GM18520 (cell line): ENCODE measurements at regions not wholly inside any gene's neighbourhood (a gene's known extent, or its start where the extent isn't known, plus 50 kb on each side); places are given as distances from the start of the nearest gene placed in this dataset.

Experiments used
- ATAC-seq: cut with Tn5 transposase; IDR thresholded peaks from one replicate; pipeline ENCODE4 v1.9.1; 2021; ENCODE audit not compliant: unreplicated experiment

DNA sequence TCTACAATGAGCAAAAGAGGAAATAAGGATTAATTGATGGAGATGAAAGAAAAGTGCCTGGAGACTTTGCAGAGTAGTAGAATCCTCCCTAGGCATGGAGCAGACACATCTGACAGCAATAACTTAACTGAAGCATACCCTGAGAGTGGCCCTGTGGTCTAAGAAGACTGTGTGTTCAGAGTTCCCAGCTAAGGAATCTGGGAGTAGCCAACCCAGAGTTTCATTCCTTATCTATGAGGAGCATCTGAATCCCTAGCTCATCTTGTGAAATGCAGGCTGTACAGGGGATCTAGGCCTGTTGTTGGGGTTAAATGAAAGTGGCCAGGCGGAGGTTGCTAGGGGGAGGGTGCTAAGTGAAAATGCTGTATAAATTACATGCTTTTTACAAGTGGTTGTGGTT, 233.1 kb upstream of the FBXL7 start:
- no peak for ATAC-seq

DNA sequence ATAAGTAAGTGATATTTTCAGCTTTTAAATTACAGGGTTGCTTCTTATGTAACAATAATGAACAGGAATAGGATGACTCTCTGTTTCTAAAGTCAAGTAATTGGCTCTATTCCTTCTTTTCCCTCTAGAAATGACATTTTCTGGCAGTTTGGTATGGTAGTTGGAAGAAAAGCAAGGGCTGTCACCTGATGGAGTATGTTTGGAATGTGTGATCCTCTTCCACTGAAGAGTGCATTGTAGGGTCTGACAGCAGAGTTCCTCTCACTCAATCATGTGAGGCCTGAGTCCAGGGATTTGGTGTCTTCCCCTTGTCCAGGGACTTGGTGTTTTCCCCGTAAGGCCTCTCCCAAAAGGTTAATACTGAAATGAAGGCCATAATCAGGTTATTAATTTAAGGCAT, 233.8 kb upstream of the FBXL7 start:
- no peak for ATAC-seq

DNA sequence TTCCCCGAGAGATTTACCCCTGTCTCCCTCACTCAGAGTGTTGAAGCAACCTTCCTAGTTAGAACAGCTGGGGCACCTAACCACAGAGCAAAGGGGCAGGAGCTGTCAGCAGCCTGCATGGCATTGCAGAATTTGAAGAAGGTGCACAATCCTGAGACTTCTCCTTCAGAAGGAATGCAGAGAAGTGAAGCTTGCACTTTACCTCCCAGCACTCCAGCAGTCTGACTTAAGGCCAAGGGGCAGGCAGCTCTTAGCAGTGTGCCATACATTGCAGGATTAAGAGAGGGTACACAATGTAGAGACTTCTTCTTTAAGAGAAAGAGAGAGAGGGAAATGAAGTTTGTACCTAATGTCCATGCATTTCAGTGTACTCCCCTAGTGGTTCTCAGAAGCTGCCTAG, 236.0 kb upstream of the FBXL7 start:
- no peak for ATAC-seq

GRCh38 chr5:15263406-15263805, 236.6 kb upstream of the FBXL7 start:
- ATAC-seq = no peak

- ATAC-seq = no peak
Observed at GRCh38 chr5:15261269-15261995, 238.5 kb upstream of the FBXL7 start.

DNA sequence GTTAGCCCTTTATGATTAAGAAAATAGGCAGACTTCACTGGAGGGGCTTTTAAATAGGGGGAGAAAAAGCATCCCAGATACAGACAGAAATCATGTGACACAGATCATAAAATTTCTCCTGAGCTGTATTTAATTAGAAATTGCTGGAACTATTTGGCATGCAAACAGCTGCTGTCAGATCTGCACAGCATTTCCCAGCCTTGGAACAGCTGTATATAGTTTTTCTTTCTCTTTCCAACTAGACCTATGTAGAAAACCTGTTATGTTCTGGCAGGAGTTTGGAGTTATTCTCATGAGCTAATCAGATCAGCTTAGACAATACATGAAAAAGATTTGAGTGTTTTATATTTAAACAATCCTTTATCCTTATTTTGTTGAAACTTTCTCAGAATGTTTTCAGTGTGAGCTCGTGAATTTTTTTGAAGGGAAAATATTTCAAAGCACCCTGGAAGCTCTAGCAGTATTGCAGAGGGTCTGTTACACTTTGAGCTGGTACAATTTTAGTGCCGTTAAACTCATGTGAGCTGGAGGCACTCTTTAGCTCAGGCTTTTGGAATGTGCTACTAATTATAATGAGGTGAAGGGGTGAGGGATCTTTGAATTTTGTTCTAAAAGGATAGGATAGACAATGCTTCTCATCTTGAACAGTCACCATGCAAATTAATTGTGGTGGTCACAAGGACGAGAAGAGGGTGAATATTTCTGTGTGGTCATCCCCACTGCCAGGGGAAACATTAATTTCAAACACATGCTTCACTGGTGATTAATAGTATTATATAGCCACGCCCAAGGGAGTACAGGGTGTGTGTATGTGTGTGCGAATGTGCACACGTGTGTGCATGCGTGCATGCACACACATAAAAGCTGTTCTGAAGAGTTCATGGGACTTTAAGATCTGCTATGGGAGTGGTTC, 239.4 kb upstream of the FBXL7 start:
- ATAC-seq = no peak

DNA sequence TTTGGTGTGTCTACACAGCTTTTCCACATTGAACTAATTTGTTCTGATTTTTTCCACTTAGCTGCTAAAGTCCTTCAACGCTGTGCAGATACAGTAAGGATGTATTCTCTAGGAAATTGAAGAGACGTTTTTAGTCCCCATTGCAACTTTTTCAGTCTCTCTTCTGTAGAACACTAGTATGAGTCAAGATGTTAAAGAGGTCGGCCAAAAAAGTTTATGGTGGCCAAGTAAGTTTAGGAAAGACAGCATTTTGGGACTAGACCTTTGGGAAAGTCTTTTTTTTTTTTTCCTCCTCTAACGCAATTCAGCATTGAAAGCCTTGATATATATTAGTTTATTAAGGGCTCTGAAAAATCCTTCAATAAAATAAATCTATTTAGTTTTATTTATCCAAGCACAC, 243.5 kb upstream of the FBXL7 start:
- ATAC-seq = no peak

DNA sequence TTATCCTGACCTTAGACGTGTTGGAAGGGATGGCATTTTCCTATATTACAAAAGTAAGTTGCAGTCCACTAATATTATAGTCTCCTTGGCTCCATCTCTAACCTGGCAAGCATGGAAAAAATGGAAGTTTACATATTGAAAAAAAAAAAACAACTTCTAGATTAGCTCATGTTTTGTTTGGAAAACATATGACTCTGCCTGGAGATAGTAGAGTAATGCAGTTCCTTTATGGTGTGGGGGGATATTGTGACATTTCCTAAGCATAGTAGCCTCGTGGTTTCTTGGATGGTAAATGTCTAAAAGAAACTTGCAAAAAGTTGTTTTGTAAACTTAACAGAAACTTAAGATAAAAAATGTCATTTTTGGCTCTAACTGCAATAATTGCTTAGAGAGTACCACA, 244.4 kb upstream of the FBXL7 start:
- ATAC-seq = no peak

- ATAC-seq = no peak
Observed at GRCh38 chr5:15254607-15255006, 245.4 kb upstream of the FBXL7 start.

- no peak for ATAC-seq
Observed at GRCh38 chr5:15252331-15252730, 247.6 kb upstream of the FBXL7 start.

GRCh38 chr5:15249152-15249551, 250.8 kb upstream of the FBXL7 start:
- ATAC-seq = no peak

DNA sequence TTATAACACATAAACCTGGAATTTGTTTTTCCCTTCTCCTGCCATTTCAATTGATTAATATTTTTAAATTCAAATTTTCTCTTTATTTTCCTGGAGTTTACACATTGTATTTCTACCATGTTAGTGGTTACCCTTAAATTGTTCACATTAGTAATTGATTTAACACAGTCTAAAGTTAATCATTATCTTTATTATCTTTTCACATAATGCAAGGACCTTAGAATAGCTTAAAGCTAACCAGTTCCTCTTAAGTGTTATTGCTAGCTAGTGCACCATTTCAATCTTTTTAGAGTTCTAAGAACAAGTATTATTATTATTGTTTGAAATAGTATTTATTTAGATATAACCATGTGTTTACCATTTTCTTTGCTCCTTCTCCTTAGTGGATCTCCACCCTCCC, 251.2 kb upstream of the FBXL7 start:
- no peak for ATAC-seq

DNA sequence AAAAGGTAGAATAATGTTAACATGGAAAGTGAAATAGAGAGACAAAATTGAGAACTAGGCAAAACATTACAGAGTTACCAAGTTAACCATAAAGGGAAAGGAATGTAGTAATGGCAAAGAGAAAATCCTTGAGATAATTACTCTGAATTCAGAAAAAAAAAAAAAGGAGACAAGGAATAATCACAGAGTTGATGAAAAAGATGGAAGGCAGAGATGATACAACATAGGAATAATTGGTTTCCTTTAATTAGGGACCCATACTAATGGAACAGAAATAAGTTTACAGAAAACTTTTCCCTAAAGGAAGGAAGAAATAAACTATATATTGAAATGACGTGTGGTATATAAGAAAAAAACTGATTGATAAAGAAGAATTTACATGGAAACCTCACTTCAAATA, 254.1 kb upstream of the FBXL7 start:
- no peak for ATAC-seq

DNA sequence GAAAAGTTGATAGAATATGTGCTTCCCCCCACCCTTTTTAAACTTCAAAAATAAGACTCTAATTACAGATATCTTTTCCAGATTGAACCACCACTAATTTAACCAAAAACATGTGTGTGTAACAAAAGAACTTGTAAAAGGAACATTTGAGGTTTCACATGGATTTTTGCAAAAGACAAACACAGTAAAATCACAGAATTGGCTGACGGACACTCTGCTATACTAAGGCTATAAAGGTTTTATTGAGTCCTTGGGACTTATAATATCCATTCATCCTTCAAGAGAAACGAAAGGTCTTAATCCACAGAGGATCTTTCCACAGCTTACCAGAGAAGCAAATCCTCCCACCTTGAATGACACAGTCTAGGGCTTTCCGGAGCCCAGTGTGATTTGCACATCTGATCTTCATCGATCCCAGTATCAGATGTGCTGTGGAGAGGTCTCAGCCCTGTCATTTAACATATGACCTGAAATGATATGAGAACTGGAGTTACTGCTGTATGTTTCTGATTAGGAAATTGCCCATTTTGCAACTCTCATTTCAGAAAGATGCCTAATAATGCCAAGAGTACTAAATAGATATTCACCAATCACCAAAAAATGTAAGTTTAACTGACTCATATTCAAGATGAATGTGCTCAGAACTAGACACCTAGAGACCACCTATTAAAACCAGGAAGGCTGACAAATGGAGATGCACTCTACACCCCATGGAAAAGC, 256.5 kb upstream of the FBXL7 start:
- ATAC-seq = no peak

GRCh38 chr5:15241216-15241821, 258.7 kb upstream of the FBXL7 start:
- no peak for ATAC-seq

- ATAC-seq = no peak
Observed at GRCh38 chr5:15238006-15238405, 262.0 kb upstream of the FBXL7 start.

DNA sequence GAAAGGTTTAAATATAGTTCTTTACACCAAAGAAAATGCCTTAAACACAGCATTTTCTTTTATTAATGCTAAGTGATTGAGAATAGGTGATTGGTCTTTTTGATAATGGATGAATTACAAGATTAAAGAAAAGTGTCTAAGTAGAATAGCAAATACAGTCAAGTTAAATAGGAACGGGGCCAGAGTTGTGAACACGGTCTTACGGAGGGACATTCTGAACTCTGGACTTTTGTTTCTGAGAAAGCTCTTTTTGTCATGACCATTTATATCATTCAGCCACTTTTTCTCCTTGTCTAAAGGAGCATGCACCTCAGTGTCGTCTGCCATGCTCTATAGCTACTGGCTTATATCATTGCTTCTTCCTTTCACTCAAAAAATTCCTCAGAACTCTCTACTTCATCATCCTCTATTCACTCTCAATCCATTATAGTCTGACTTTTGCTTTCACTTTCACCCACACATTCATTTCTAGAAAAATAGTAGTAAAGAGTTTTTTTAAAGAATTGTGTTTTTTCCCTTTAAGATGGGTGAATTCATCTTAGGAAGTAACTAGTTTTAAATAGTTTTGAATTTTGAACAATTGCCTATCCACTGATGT, 263.0 kb upstream of the FBXL7 start:
- no peak for ATAC-seq

GRCh38 chr5:15234911-15235310, 265.1 kb upstream of the FBXL7 start:
- ATAC-seq = no peak

- no peak for ATAC-seq
Observed at GRCh38 chr5:15234366-15234765, 265.6 kb upstream of the FBXL7 start.

DNA sequence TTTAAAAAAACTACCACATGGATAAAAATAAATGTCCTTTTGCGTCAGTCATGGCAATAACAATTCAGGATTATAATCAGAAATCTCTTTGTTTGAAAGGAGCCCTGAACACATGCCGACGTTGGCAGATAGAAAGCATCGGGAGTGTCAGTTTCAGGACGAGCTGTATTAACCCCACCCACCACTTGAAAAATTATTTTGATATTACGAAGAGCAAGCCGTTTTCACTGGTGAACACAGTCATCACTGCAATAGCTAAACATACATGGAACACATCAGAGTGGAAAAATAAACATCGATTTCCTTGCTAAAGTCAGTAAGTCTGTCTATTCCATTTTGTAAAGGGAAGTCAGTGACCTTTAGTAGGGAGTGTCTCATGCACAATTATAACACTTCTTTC, 266.4 kb upstream of the FBXL7 start:
- ATAC-seq = no peak

DNA sequence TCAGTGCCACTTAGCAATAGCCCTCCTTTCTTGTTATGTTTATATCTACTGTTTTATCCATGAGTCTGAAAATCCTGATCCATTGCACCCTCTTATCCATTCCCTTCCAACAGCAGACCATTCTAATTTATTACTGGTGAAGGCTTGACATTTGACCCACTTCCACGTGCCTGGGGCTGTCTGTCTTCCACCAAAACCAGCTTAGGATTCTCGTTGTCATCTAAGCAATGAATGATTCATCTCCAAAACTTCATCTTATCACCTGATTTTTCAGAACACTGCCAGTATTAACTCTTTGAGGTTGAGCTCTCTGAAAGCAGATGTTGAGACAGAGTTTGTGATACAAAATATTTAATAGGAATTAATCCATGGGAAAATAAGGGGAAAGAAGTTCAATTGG, 277.8 kb upstream of the FBXL7 start:
- no peak for ATAC-seq
